Neural progenitor cell (in vitro differentiated cells): ENCODE measurements at regions not wholly inside any gene's neighbourhood (a gene's known extent, or its start where the extent isn't known, plus 50 kb on each side); places are given as distances from the start of the nearest gene placed in this dataset.

Experiments used
- DNase-seq: peaks from one replicate; pipeline ENCODE4 v3.0.0-alpha.2; 2016; ENCODE audit warnings: low spot score
- H2AFZ ChIP-seq: fragments of 200-600 bp; sonication (generic); replicated peaks from 2 replicates; pipeline ENCODE4 v1.6.1; 2016; ENCODE audit warnings: antibody characterized with exemption
- H3F3A ChIP-seq: fragments of 200-600 bp; sonication (generic); 2 replicates; pipeline ENCODE4 v1.6.1; 2016; ENCODE audit warnings: antibody characterized with exemption, low read depth
- H3K27ac ChIP-seq: fragments of 200-600 bp; sonication (generic); 2 replicates; pipeline ENCODE4 v1.5.1; 2016; ENCODE audit warnings: mild to moderate bottlenecking
- H3K27me3 ChIP-seq: fragments of 200-600 bp; sonication (generic); 2 replicates; pipeline ENCODE4 v1.6.1; 2016; ENCODE audit warnings: mild to moderate bottlenecking, moderate library complexity
- H3K36me3 ChIP-seq: fragments of 200-600 bp; sonication (generic); 2 replicates; pipeline ENCODE4 v1.5.1; 2016
- H3K4me1 ChIP-seq: fragments of 200-600 bp; sonication (generic); 2 replicates; pipeline ENCODE4 v1.6.1; 2016; ENCODE audit warnings: mixed run types
- H3K4me2 ChIP-seq: fragments of 200-600 bp; sonication (generic); 2 replicates; pipeline ENCODE4 v1.6.1; 2016
- H3K4me3 ChIP-seq: fragments of 200-600 bp; sonication (generic); 2 replicates; pipeline ENCODE4 v1.5.1; 2016
- H3K79me2 ChIP-seq: fragments of 200-600 bp; sonication (generic); 2 replicates; pipeline ENCODE4 v1.6.1; 2016; ENCODE audit warnings: low read depth
- H3K9ac ChIP-seq: fragments of 200-600 bp; sonication (generic); 2 replicates; pipeline ENCODE4 v1.6.1; 2016
- H3K9me3 ChIP-seq: fragments of 200-600 bp; sonication (generic); 2 replicates; pipeline ENCODE4 v1.5.1; 2016; ENCODE audit warnings: low read depth
- H4K20me1 ChIP-seq: fragments of 200-600 bp; sonication (generic); 2 replicates; pipeline ENCODE4 v1.6.1; 2016; ENCODE audit warnings: low read depth
- H3K27ac Mint-ChIP-seq: 3 replicates; pipeline ENCODE4 v1.8.0; 2021; ENCODE audit warnings: mixed read lengths
- H3K27me3 Mint-ChIP-seq: 2 replicates; pipeline ENCODE4 v1.8.0; 2022; ENCODE audit warnings: low read depth, mild to moderate bottlenecking, inconsistent platforms, moderate library complexity, mixed read lengths; ENCODE audit not compliant: insufficient read depth
- H3K36me3 Mint-ChIP-seq: 3 replicates; pipeline ENCODE4 v1.8.0; 2021; ENCODE audit warnings: mixed read lengths
- H3K4me1 Mint-ChIP-seq: 3 replicates; pipeline ENCODE4 v1.8.0; 2021; ENCODE audit warnings: mixed read lengths
- H3K4me3 Mint-ChIP-seq: 3 replicates; pipeline ENCODE4 v1.8.0; 2021; ENCODE audit warnings: mild to moderate bottlenecking, moderate library complexity, mixed read lengths
- H3K9me3 Mint-ChIP-seq: 3 replicates; pipeline ENCODE4 v1.8.0; 2020; ENCODE audit warnings: mixed read lengths
- EZH2 ChIP-seq: fragments of 200-600 bp; sonication (generic); IDR thresholded peaks from 2 replicates; pipeline ENCODE4 v1.6.1; 2017; ENCODE audit warnings: antibody characterized with exemption, mild to moderate bottlenecking, moderate library complexity
- EZH2phosphoT487 ChIP-seq: fragments of 200-600 bp; sonication (generic); IDR thresholded peaks from 2 replicates; pipeline ENCODE4 v1.6.1; 2017; ENCODE audit warnings: antibody characterized with exemption
- TF ChIP-seq, protein P1 (sequence below): fragments of 200-600 bp; sonication (generic); IDR thresholded peaks from 2 replicates; pipeline ENCODE4 v1.5.1; 2017; ENCODE audit warnings: antibody characterized with exemption, mild to moderate bottlenecking

- Mint-ChIP-seq H3K27me3 (no peaks in the 10 kb centered on the region), H3K36me3 (no peaks in the 10 kb centered on the region), H3K9me3 (no peaks in the 10 kb centered on the region), H3K4me3 (no peak overlapping the region), H3K27ac (no peak overlapping the region), H3K4me1 (no peaks in the 10 kb centered on the region)
- no peak for DNase-seq
- Histone ChIP-seq H4K20me1 (no peaks in the 10 kb centered on the region), H3K4me1 (no peaks in the 10 kb centered on the region), H2AFZ (no peak overlapping the region), H3K4me2 (no peak overlapping the region), H3K9ac (no peak overlapping the region), H3K79me2 (no peaks in the 10 kb centered on the region), H3K9me3 (no peaks in the 10 kb centered on the region), H3K27me3 (no peaks in the 10 kb centered on the region), H3F3A (no peaks in the 10 kb centered on the region), H3K4me3 (no peak overlapping the region), H3K27ac (no peak overlapping the region), H3K36me3 (no peaks in the 10 kb centered on the region)
- TF ChIP-seq EZH2phosphoT487 (no peak), EZH2 (no peak)
- TF ChIP-seq, protein P1, sequence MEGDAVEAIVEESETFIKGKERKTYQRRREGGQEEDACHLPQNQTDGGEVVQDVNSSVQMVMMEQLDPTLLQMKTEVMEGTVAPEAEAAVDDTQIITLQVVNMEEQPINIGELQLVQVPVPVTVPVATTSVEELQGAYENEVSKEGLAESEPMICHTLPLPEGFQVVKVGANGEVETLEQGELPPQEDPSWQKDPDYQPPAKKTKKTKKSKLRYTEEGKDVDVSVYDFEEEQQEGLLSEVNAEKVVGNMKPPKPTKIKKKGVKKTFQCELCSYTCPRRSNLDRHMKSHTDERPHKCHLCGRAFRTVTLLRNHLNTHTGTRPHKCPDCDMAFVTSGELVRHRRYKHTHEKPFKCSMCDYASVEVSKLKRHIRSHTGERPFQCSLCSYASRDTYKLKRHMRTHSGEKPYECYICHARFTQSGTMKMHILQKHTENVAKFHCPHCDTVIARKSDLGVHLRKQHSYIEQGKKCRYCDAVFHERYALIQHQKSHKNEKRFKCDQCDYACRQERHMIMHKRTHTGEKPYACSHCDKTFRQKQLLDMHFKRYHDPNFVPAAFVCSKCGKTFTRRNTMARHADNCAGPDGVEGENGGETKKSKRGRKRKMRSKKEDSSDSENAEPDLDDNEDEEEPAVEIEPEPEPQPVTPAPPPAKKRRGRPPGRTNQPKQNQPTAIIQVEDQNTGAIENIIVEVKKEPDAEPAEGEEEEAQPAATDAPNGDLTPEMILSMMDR: no peak
These were observed 389.8 kb upstream of the PCDH10 start for GRCh38 chr4:132759199-132759780.

DNA sequence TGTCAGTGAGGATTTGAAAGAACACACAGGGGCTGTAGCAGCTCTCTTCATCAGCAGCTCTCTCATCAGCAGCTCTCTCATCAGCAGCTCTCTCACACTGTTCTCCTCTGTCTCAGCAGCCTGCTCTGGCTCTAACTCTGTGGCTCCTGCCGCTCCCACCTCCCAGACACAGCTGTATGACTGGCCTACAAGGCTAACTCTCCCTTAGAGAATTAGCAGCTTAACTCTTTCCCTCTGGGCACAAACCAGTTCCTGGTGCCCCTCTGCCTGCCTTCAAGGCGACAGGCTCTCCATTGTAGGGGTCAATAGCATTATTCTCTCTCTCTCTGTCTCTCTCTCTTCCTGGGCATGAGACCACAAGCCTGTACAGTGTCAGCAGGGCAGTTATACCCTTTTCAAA lies 385.6 kb upstream of the PCDH10 start:
- TF ChIP-seq EZH2 (no peak), EZH2phosphoT487 (no peak)
- TF ChIP-seq, protein P1: no peak
- Histone ChIP-seq H3K9ac (no peak overlapping the region), H3K9me3 (no peaks in the 10 kb centered on the region), H4K20me1 (no peaks in the 10 kb centered on the region), H3K27ac (no peak overlapping the region), H3K36me3 (no peaks in the 10 kb centered on the region), H3K4me1 (no peaks in the 10 kb centered on the region), H3K27me3 (no peaks in the 10 kb centered on the region), H3F3A (no peaks in the 10 kb centered on the region), H2AFZ (no peak overlapping the region), H3K4me3 (no peak overlapping the region), H3K4me2 (no peak overlapping the region), H3K79me2 (no peaks in the 10 kb centered on the region)
- no peaks in the 10 kb centered on the region for H3K4me1 Mint-ChIP-seq
- H3K4me3 Mint-ChIP-seq: no peak overlapping the region
- no peaks in the 10 kb centered on the region for H3K9me3 Mint-ChIP-seq
- no peaks in the 10 kb centered on the region for H3K36me3 Mint-ChIP-seq
- H3K27me3 Mint-ChIP-seq: no peaks in the 10 kb centered on the region
- no peak for DNase-seq
- no peak overlapping the region for H3K27ac Mint-ChIP-seq

- Mint-ChIP-seq H3K4me1 (no peaks in the 10 kb centered on the region), H3K27me3 (no peaks in the 10 kb centered on the region), H3K9me3 (no peaks in the 10 kb centered on the region), H3K4me3 (no peak overlapping the region), H3K36me3 (no peaks in the 10 kb centered on the region), H3K27ac (no peak overlapping the region)
- Histone ChIP-seq H3K4me2 (no peak overlapping the region), H3K9ac (no peak overlapping the region), H2AFZ (peak overlapping the region; percentile 53), H3K79me2 (no peaks in the 10 kb centered on the region), H3K36me3 (no peaks in the 10 kb centered on the region), H3K27me3 (no peaks in the 10 kb centered on the region), H3K4me3 (no peak overlapping the region), H4K20me1 (no peaks in the 10 kb centered on the region), H3K4me1 (no peaks in the 10 kb centered on the region), H3F3A (no peaks in the 10 kb centered on the region), H3K9me3 (no peaks in the 10 kb centered on the region), H3K27ac (no peak overlapping the region)
- DNase-seq: no peak
- TF ChIP-seq EZH2phosphoT487 (no peak), EZH2 (no peak)
- TF ChIP-seq, protein P1: no peak
These were observed 381.2 kb upstream of the PCDH10 start for GRCh38 chr4:132767901-132768300.
